ENCODE measurements at regions not wholly inside any gene's neighbourhood (a gene's known extent, or its start where the extent isn't known, plus 50 kb on each side); places are given as distances from the start of the nearest gene placed in this dataset. TPM values are rescaled to one million over a fixed set of nuclear protein-coding genes. Genes with fewer than 3 reads are reported as not detected.

- H2AK9ac ChIP-seq (replicated peaks; ENCODE audit: low read depth, low read length, poor library complexity) = no peak overlapping the region
- H4K91ac ChIP-seq (ENCODE audit: insufficient read depth, low read depth, low read length) = no peak overlapping the region
- H3K9me3 ChIP-seq (ENCODE audit: control insufficient read depth, insufficient read depth, low read length) = no peaks in the 10 kb centered on the region
- no peaks in the 10 kb centered on the region for H3K36me3 ChIP-seq (ENCODE audit: control insufficient read depth, insufficient read depth, low read length)
- H2BK120ac ChIP-seq (ENCODE audit: low read depth, low read length) = no peak overlapping the region
- H3K4me1 ChIP-seq (ENCODE audit: control insufficient read depth, insufficient read depth, low read length) = no peaks in the 10 kb centered on the region
- H2BK5ac ChIP-seq (ENCODE audit: low read depth, low read length, poor library complexity, severe bottlenecking) = no peak overlapping the region
- WGBS, 2 experiments (ENCODE audit: extremely low coverage in 2 of 2, insufficient read length in 1 of 2) = no CpG with 5 or more reads among the region's 3 CpGs
- no peak overlapping the region for H4K8ac ChIP-seq (ENCODE audit: low read depth in 2 of 2, low read length in 2 of 2)
- H3K18ac ChIP-seq (ENCODE audit: low read depth, low read length) = no peak overlapping the region
- no peak overlapping the region for H3K4me3 ChIP-seq (ENCODE audit: insufficient read depth, low read depth, low read length)
- no peak overlapping the region for H4K5ac ChIP-seq (ENCODE audit: low read depth, low read length)
- no peak overlapping the region for H3K27ac ChIP-seq (ENCODE audit: insufficient read depth, low read length)
- H3K9ac ChIP-seq (ENCODE audit: low read depth, low read length) = no peak overlapping the region
- H3K56ac ChIP-seq (ENCODE audit: extremely low read depth, insufficient read depth, low read length) = no peak overlapping the region
- H3K79me1 ChIP-seq (ENCODE audit: low read depth in 1 of 2, low read length in 2 of 2) = no peaks in the 10 kb centered on the region
- H2AFZ ChIP-seq (replicated peaks; ENCODE audit: low read length, poor library complexity) = no peak overlapping the region
- no peaks in the 10 kb centered on the region for H3K9me1 ChIP-seq (ENCODE audit: insufficient read depth, low read length)
- ATAC-seq (ENCODE audit: low read depth) (no peak), DNase-seq (no peak)
- no peak overlapping the region for H3K14ac ChIP-seq (replicated peaks; ENCODE audit: low read depth, low read length)
- CTCF ChIA-PET = no interaction called here
- TF ChIP-seq CEBPB (IDR thresholded peaks at IDR 0.05; ENCODE audit: low read depth, low read length) (no peak), MAFK (IDR thresholded peaks at IDR 0.05; ENCODE audit: low read depth, low read length) (no peak), USF2 (IDR thresholded peaks at IDR 0.05; ENCODE audit: low read depth, low read length) (no peak), SMC3 (IDR thresholded peaks at IDR 0.05; ENCODE audit: low read depth, low read length) (no peak), CTCF (conservative IDR thresholded peaks at IDR 0.05; ENCODE audit: low read depth, low read length) (no peak), BHLHE40 (IDR thresholded peaks at IDR 0.05; ENCODE audit: low read depth, low read length) (no peak), FOS (IDR thresholded peaks at IDR 0.05; ENCODE audit: low read depth, low read length) (no peak)
- dilution Hi-C loops (cut with HindIII; ENCODE audit: low sequenced_read_pairs, unreplicated experiment) (no loop called here), in situ Hi-C loops (cut with MboI; ENCODE audit: low sequenced_read_pairs) (no loop called here), intact Hi-C loops (cut with micrococcal nuclease) (no loop called here)
- H2AK5ac ChIP-seq (ENCODE audit: low read depth, low read length) = no peak overlapping the region
- H2BK15ac ChIP-seq (ENCODE audit: low read depth, low read length) = no peak overlapping the region
- no peak overlapping the region for H2BK20ac ChIP-seq (ENCODE audit: low read depth, low read length)
- H3K4me2 ChIP-seq (ENCODE audit: low read depth, low read length) = no peak overlapping the region
- H3K27me3 ChIP-seq (ENCODE audit: control insufficient read depth, insufficient read depth, low read length) = no peaks in the 10 kb centered on the region
- no peaks in the 10 kb centered on the region for H4K20me1 ChIP-seq (ENCODE audit: insufficient read depth, low read length)
- H3K23ac ChIP-seq (ENCODE audit: low read depth, low read length) = no peak overlapping the region
- POLR2A ChIA-PET (ENCODE audit: unreplicated experiment) = no interaction called here
- no peak overlapping the region for H3K4ac ChIP-seq (ENCODE audit: low read depth, low read length)
- no TSS peak for BruUV-seq (replicated peaks)
These were observed 583.4 kb upstream of the ITGA1 start for GRCh38 chr5:52204310-52204709.

Small RNA genes in the stretch of these regions (microRNA-seq; reads per million reads assigned to microRNA genes)
- gene RNA5SP182 (ENCODE audit: insufficient read depth, insufficient read length) = not detected

Small RNA genes in the stretch of these regions (small RNA-seq; reads per million reads assigned to genes)
- 0 reads per million in 5 experiments for gene RNA5SP182

Measured in IMR-90 (cell line).